ENCODE measurements at regions not wholly inside any gene's neighbourhood (a gene's known extent, or its start where the extent isn't known, plus 50 kb on each side); places are given as distances from the start of the nearest gene placed in this dataset.

DNA sequence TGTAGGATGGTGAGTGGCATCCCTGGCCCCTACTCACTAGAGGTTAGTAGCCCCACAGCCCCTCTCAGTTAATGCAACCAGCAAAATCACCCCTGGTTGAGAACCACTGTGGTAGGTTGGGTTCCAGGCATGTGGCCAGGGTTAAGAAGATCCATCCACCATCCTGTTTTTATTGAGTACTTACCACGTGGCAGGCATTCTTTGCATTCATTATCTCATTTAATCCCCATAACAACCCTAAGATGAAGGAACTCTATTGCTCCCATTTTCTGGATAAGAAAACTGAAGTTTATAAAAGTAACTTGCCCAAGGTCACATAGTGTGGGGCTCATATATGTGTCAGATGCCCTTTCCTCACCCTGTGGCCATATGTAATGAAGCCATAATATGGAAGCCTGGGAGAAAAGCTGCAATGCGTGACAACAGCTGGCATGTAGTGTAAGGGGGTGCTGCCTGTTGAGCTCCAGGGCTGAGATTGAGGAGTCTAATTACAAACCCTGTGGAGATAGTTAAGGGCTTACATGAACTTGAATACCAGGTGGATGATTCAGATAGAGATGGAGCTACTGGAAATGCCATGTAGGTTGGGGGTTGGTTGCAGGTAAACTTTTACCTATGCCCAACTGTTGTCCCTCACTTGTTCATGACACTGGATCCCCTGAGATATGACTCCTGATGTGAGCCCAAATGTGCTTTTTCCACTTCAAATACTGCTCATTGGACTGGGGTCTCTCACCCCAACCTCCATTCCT lies 100.2 kb upstream of the PGRMC2 start:
- H2AFZ ChIP-seq (ENCODE audit: low read length): no peak overlapping the region
- DNase-seq (ENCODE audit: insufficient read length, low spot score, missing footprints): no peak
- H3K9me3 ChIP-seq (ENCODE audit: low read depth, low read length): no peaks in the 10 kb centered on the region
- peak overlapping the region; percentile 74 for H3K27ac ChIP-seq (ENCODE audit: low read depth, low read length)
- no peaks in the 10 kb centered on the region for H3K79me2 ChIP-seq (ENCODE audit: insufficient read depth, low read length)
- H3K36me3 ChIP-seq (ENCODE audit: insufficient read depth, low read length): no peaks in the 10 kb centered on the region
- no peaks in the 10 kb centered on the region for H4K20me1 ChIP-seq (ENCODE audit: insufficient read depth, low read length)
- no peak for TF ChIP-seq CTCF (IDR thresholded peaks at IDR 0.05; ENCODE audit: extremely low read depth, low read depth, low read length)
- peak overlapping the region; percentile 15 for H3K4me2 ChIP-seq (ENCODE audit: insufficient read depth, low read length)
- H3K4me1 ChIP-seq (ENCODE audit: insufficient read depth, low read length): peaks cover 50% of the 10 kb centered on the region
- H3K27me3 ChIP-seq (ENCODE audit: insufficient read depth, low read length): no peaks in the 10 kb centered on the region
- H3K4me3 ChIP-seq (ENCODE audit: insufficient read depth, low read length): no peak overlapping the region

DNA sequence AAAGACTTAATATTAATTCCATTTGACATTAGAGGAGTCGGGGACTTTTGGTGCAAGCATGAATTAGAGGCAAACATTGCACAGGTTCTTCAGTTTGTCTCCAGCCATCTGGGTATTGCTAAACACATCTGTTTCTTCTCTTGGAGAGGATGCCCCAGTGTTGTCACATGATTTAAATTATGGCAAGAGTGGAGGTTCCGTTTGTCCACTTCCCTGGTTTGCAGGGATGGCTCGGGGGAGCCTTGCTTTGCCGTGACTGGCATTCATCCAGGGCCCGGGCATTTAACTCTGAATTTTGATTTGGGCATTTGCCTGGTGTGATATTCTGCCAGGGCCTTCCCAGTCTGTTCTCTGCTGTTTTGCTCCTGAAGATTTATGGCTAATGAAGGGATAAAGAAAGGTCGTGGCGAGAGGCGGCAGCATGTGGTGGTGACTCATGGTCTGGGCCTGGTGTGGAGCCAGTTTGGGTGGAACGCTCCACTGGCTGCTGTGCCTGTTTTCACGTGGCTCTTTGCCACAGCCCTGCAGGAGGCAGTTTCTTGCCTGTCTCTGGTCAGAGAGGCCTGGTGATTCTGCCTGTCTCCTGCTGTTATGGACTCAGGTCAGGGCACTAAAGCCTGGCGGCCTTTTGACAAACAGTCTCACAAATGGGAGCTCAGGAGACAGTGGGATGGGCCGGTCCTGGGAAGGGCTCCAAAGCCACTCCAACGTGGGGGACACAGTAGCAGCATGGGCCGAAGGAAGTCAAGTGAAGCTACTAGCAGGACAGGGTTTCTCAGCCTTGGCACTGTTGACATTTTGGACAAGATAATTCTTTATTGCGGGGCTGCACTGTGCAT lies 99.4 kb upstream of the PGRMC2 start:
- H4K20me1 ChIP-seq (ENCODE audit: insufficient read depth, low read length): no peaks in the 10 kb centered on the region
- H3K4me1 ChIP-seq (ENCODE audit: insufficient read depth, low read length): peaks cover 48% of the 10 kb centered on the region
- no peak for TF ChIP-seq CTCF (IDR thresholded peaks at IDR 0.05; ENCODE audit: extremely low read depth, low read depth, low read length)
- peak overlapping the region; percentile 74 for H3K27ac ChIP-seq (ENCODE audit: low read depth, low read length)
- no peaks in the 10 kb centered on the region for H3K36me3 ChIP-seq (ENCODE audit: insufficient read depth, low read length)
- no peaks in the 10 kb centered on the region for H3K9me3 ChIP-seq (ENCODE audit: low read depth, low read length)
- H2AFZ ChIP-seq (ENCODE audit: low read length): peak overlapping the region; percentile 34
- H3K4me3 ChIP-seq (ENCODE audit: insufficient read depth, low read length): no peak overlapping the region
- H3K4me2 ChIP-seq (ENCODE audit: insufficient read depth, low read length): peak overlapping the region; percentile 38
- DNase-seq (ENCODE audit: insufficient read length, low spot score, missing footprints): peak; percentile 77
- H3K79me2 ChIP-seq (ENCODE audit: insufficient read depth, low read length): no peaks in the 10 kb centered on the region
- no peaks in the 10 kb centered on the region for H3K27me3 ChIP-seq (ENCODE audit: insufficient read depth, low read length)

- DNase-seq (ENCODE audit: insufficient read length, low spot score, missing footprints): no peak
- H3K4me2 ChIP-seq (ENCODE audit: insufficient read depth, low read length): peak overlapping the region; percentile 38
- H3K4me3 ChIP-seq (ENCODE audit: insufficient read depth, low read length): no peak overlapping the region
Measured at GRCh38 chr4:128385683-128386304, 98.2 kb upstream of the PGRMC2 start.

More at GRCh38 chr4:128385683-128386304, 98.2 kb upstream of the PGRMC2 start:
- H3K79me2 ChIP-seq (ENCODE audit: insufficient read depth, low read length): no peaks in the 10 kb centered on the region
- peak; percentile 33 for TF ChIP-seq CTCF (IDR thresholded peaks at IDR 0.05; ENCODE audit: extremely low read depth, low read depth, low read length)
- H4K20me1 ChIP-seq (ENCODE audit: insufficient read depth, low read length): no peaks in the 10 kb centered on the region
- no peak overlapping the region for H2AFZ ChIP-seq (ENCODE audit: low read length)
- peak overlapping the region; percentile 74 for H3K27ac ChIP-seq (ENCODE audit: low read depth, low read length)
- H3K27me3 ChIP-seq (ENCODE audit: insufficient read depth, low read length): no peaks in the 10 kb centered on the region
- H3K4me1 ChIP-seq (ENCODE audit: insufficient read depth, low read length): peaks cover 48% of the 10 kb centered on the region
- no peaks in the 10 kb centered on the region for H3K36me3 ChIP-seq (ENCODE audit: insufficient read depth, low read length)
- no peaks in the 10 kb centered on the region for H3K9me3 ChIP-seq (ENCODE audit: low read depth, low read length)
